ENCODE measurements at regions not wholly inside any gene's neighbourhood (a gene's known extent, or its start where the extent isn't known, plus 50 kb on each side); places are given as distances from the start of the nearest gene placed in this dataset. TPM values are rescaled to one million over a fixed set of nuclear protein-coding genes. Genes with fewer than 3 reads are reported as not detected.

GRCh38 chr11:43602670-43603069, 77.9 kb upstream of the HSD17B12 start:
- no TSS peak for BruUV-seq (replicated peaks)
- TF ChIP-seq CTCF (IDR thresholded peaks at IDR 0.05; ENCODE audit: unreplicated experiment): no peak
- H3K4me1 Mint-ChIP-seq (ENCODE audit: low read depth, unreplicated experiment): no peaks in the 10 kb centered on the region
- peaks cover 22% of the 10 kb centered on the region for H3K27me3 Mint-ChIP-seq (ENCODE audit: unreplicated experiment)
- CTCF ChIA-PET: no interaction called here
- H3K27ac Mint-ChIP-seq (ENCODE audit: unreplicated experiment): no peak overlapping the region
- no peaks in the 10 kb centered on the region for H3K36me3 Mint-ChIP-seq (ENCODE audit: insufficient read depth, unreplicated experiment)
- no peak for DNase-seq
- H3K9me3 Mint-ChIP-seq (ENCODE audit: low read depth, unreplicated experiment): no peaks in the 10 kb centered on the region
- H3K4me3 Mint-ChIP-seq (ENCODE audit: low read depth, unreplicated experiment): no peak overlapping the region
- intact Hi-C loops (cut with micrococcal nuclease; ENCODE audit: unreplicated experiment): no loop called here

GRCh38 chr11:43614214-43614613, 66.3 kb upstream of the HSD17B12 start:
- Mint-ChIP-seq H3K36me3 (ENCODE audit: insufficient read depth, unreplicated experiment) (no peaks in the 10 kb centered on the region), H3K9me3 (ENCODE audit: low read depth, unreplicated experiment) (peaks cover 10% of the 10 kb centered on the region), H3K4me3 (ENCODE audit: low read depth, unreplicated experiment) (no peak overlapping the region), H3K4me1 (ENCODE audit: low read depth, unreplicated experiment) (no peaks in the 10 kb centered on the region), H3K27ac (ENCODE audit: unreplicated experiment) (no peak overlapping the region), H3K27me3 (ENCODE audit: unreplicated experiment) (peaks cover 33% of the 10 kb centered on the region)
- CTCF ChIA-PET: no interaction called here
- intact Hi-C loops (cut with micrococcal nuclease; ENCODE audit: unreplicated experiment): no loop called here
- no TSS peak for BruUV-seq (replicated peaks)
- DNase-seq: no peak
- TF ChIP-seq CTCF (IDR thresholded peaks at IDR 0.05; ENCODE audit: unreplicated experiment): no peak

GRCh38 chr11:43619863-43620505, 60.6 kb upstream of the HSD17B12 start:
- CTCF ChIA-PET: interaction anchor here (0.5 to 0.6 kb wide), 2 partner anchors 23 to 247 kb away, joined by 3 to 4 read pairs; no protein-coding TSS in a partner anchor
- BruUV-seq (replicated peaks): no TSS peak
- no peak overlapping the region for H3K27ac Mint-ChIP-seq (ENCODE audit: unreplicated experiment)
- peaks cover 44% of the 10 kb centered on the region for H3K27me3 Mint-ChIP-seq (ENCODE audit: unreplicated experiment)
- no peak for TF ChIP-seq CTCF (IDR thresholded peaks at IDR 0.05; ENCODE audit: unreplicated experiment)
- no peaks in the 10 kb centered on the region for H3K36me3 Mint-ChIP-seq (ENCODE audit: insufficient read depth, unreplicated experiment)
- H3K9me3 Mint-ChIP-seq (ENCODE audit: low read depth, unreplicated experiment): peaks cover 5% of the 10 kb centered on the region
- H3K4me3 Mint-ChIP-seq (ENCODE audit: low read depth, unreplicated experiment): no peak overlapping the region
- no peaks in the 10 kb centered on the region for H3K4me1 Mint-ChIP-seq (ENCODE audit: low read depth, unreplicated experiment)
- intact Hi-C loops (cut with micrococcal nuclease; ENCODE audit: unreplicated experiment): no loop called here
- no peak for DNase-seq

- H3K4me3 Mint-ChIP-seq (ENCODE audit: low read depth, unreplicated experiment): no peak overlapping the region
- TF ChIP-seq CTCF (IDR thresholded peaks at IDR 0.05; ENCODE audit: unreplicated experiment): no peak
- no TSS peak for BruUV-seq (replicated peaks)
- no peak overlapping the region for H3K27ac Mint-ChIP-seq (ENCODE audit: unreplicated experiment)
- intact Hi-C loops (cut with micrococcal nuclease; ENCODE audit: unreplicated experiment): no loop called here
- H3K9me3 Mint-ChIP-seq (ENCODE audit: low read depth, unreplicated experiment): no peaks in the 10 kb centered on the region
- CTCF ChIA-PET: no interaction called here
- H3K4me1 Mint-ChIP-seq (ENCODE audit: low read depth, unreplicated experiment): no peaks in the 10 kb centered on the region
- H3K36me3 Mint-ChIP-seq (ENCODE audit: insufficient read depth, unreplicated experiment): no peaks in the 10 kb centered on the region
- H3K27me3 Mint-ChIP-seq (ENCODE audit: unreplicated experiment): peaks cover 31% of the 10 kb centered on the region
- no peak for DNase-seq
These were observed 53.7 kb upstream of the HSD17B12 start for GRCh38 chr11:43626798-43627197.

Small RNA genes in the stretch of these regions (microRNA-seq; reads per million reads assigned to microRNA genes)
- gene MIR129-2 (2.1 reads per million), gene MIR670 (not detected)
